ENCODE measurements at regions not wholly inside any gene's neighbourhood (a gene's known extent, or its start where the extent isn't known, plus 50 kb on each side); places are given as distances from the start of the nearest gene placed in this dataset.

- H3K36me3 ChIP-seq (ENCODE audit: low read length) = no peaks in the 10 kb centered on the region
- no peaks in the 10 kb centered on the region for H3K27me3 ChIP-seq (ENCODE audit: low read length)
- no peaks in the 10 kb centered on the region for H3K9me2 ChIP-seq (replicated peaks; ENCODE audit: insufficient read depth, low read length)
- H3K4me3 ChIP-seq (ENCODE audit: insufficient read depth, low read length, poor library complexity, severe bottlenecking) = no peak overlapping the region
- no peaks in the 10 kb centered on the region for H4K20me1 ChIP-seq (ENCODE audit: low read depth, low read length)
- H2AFZ ChIP-seq (ENCODE audit: low read depth, low read length, severe bottlenecking) = no peak overlapping the region
- no peaks in the 10 kb centered on the region for H3K9me3 ChIP-seq (ENCODE audit: insufficient read depth, low read length)
- TF ChIP-seq CTCF (IDR thresholded peaks at IDR 0.05; ENCODE audit: insufficient read depth, low read length, poor library complexity, severe bottlenecking) = no peak
- no peak for TF ChIP-seq EZH2phosphoT487 (conservative IDR thresholded peaks at IDR 0.05; ENCODE audit: low read length)
- no peaks in the 10 kb centered on the region for H3K79me2 ChIP-seq (ENCODE audit: insufficient read depth, low read length)
- no peak overlapping the region for H3K4me2 ChIP-seq (ENCODE audit: low read depth, low read length, poor library complexity, severe bottlenecking)
- no peak overlapping the region for H3K27ac ChIP-seq (ENCODE audit: low read depth, low read length)
- H3K9ac ChIP-seq (ENCODE audit: low read length) = no peak overlapping the region
- H3F3A ChIP-seq (ENCODE audit: insufficient read depth) = no peaks in the 10 kb centered on the region
Measured at GRCh38 chr11:8337130-8337795, 73.6 kb upstream of the LMO1 start.

- no peaks in the 10 kb centered on the region for H3K9me3 ChIP-seq (ENCODE audit: insufficient read depth, low read length)
- no peak for TF ChIP-seq EZH2phosphoT487 (conservative IDR thresholded peaks at IDR 0.05; ENCODE audit: low read length)
Measured at GRCh38 chr11:8336356-8337129, 72.9 kb upstream of the LMO1 start.

GRCh38 chr11:8335683-8336082, 72.0 kb upstream of the LMO1 start:
- H4K20me1 ChIP-seq (ENCODE audit: low read depth, low read length) = no peaks in the 10 kb centered on the region
- H3K27me3 ChIP-seq (ENCODE audit: low read length) = no peaks in the 10 kb centered on the region
- TF ChIP-seq EZH2phosphoT487 (conservative IDR thresholded peaks at IDR 0.05; ENCODE audit: low read length) = no peak
- TF ChIP-seq CTCF (IDR thresholded peaks at IDR 0.05; ENCODE audit: insufficient read depth, low read length, poor library complexity, severe bottlenecking) = no peak
- H2AFZ ChIP-seq (ENCODE audit: low read depth, low read length, severe bottlenecking) = no peak overlapping the region
- H3K4me3 ChIP-seq (ENCODE audit: insufficient read depth, low read length, poor library complexity, severe bottlenecking) = no peak overlapping the region
- H3K9me3 ChIP-seq (ENCODE audit: insufficient read depth, low read length) = no peaks in the 10 kb centered on the region
- no peaks in the 10 kb centered on the region for H3F3A ChIP-seq (ENCODE audit: insufficient read depth)
- H3K79me2 ChIP-seq (ENCODE audit: insufficient read depth, low read length) = no peaks in the 10 kb centered on the region
- no peaks in the 10 kb centered on the region for H3K36me3 ChIP-seq (ENCODE audit: low read length)
- H3K4me2 ChIP-seq (ENCODE audit: low read depth, low read length, poor library complexity, severe bottlenecking) = no peak overlapping the region
- H3K9me2 ChIP-seq (replicated peaks; ENCODE audit: insufficient read depth, low read length) = no peaks in the 10 kb centered on the region
- H3K27ac ChIP-seq (ENCODE audit: low read depth, low read length) = no peak overlapping the region
- H3K9ac ChIP-seq (ENCODE audit: low read length) = no peak overlapping the region

More at GRCh38 chr11:8336356-8337129, 72.9 kb upstream of the LMO1 start:
- Histone ChIP-seq H3K36me3 (ENCODE audit: low read length) (no peaks in the 10 kb centered on the region), H3F3A (ENCODE audit: insufficient read depth) (no peaks in the 10 kb centered on the region), H2AFZ (ENCODE audit: low read depth, low read length, severe bottlenecking) (no peak overlapping the region), H4K20me1 (ENCODE audit: low read depth, low read length) (no peaks in the 10 kb centered on the region), H3K27me3 (ENCODE audit: low read length) (no peaks in the 10 kb centered on the region), H3K27ac (ENCODE audit: low read depth, low read length) (no peak overlapping the region), H3K9ac (ENCODE audit: low read length) (no peak overlapping the region), H3K9me2 (replicated peaks; ENCODE audit: insufficient read depth, low read length) (no peaks in the 10 kb centered on the region), H3K4me2 (ENCODE audit: low read depth, low read length, poor library complexity, severe bottlenecking) (no peak overlapping the region), H3K79me2 (ENCODE audit: insufficient read depth, low read length) (no peaks in the 10 kb centered on the region), H3K4me3 (ENCODE audit: insufficient read depth, low read length, poor library complexity, severe bottlenecking) (no peak overlapping the region)

- no peaks in the 10 kb centered on the region for H3K79me2 ChIP-seq (ENCODE audit: insufficient read depth, low read length)
- no peak overlapping the region for H3K4me3 ChIP-seq (ENCODE audit: insufficient read depth, low read length, poor library complexity, severe bottlenecking)
- H3K36me3 ChIP-seq (ENCODE audit: low read length) = no peaks in the 10 kb centered on the region
- no peaks in the 10 kb centered on the region for H3K27me3 ChIP-seq (ENCODE audit: low read length)
- H4K20me1 ChIP-seq (ENCODE audit: low read depth, low read length) = no peaks in the 10 kb centered on the region
- H2AFZ ChIP-seq (ENCODE audit: low read depth, low read length, severe bottlenecking) = no peak overlapping the region
- H3K9ac ChIP-seq (ENCODE audit: low read length) = no peak overlapping the region
- no peaks in the 10 kb centered on the region for H3K9me2 ChIP-seq (replicated peaks; ENCODE audit: insufficient read depth, low read length)
- no peak for TF ChIP-seq CTCF (IDR thresholded peaks at IDR 0.05; ENCODE audit: insufficient read depth, low read length, poor library complexity, severe bottlenecking)
- H3K27ac ChIP-seq (ENCODE audit: low read depth, low read length) = no peak overlapping the region
- H3K9me3 ChIP-seq (ENCODE audit: insufficient read depth, low read length) = no peaks in the 10 kb centered on the region
- H3F3A ChIP-seq (ENCODE audit: insufficient read depth) = no peaks in the 10 kb centered on the region
- H3K4me2 ChIP-seq (ENCODE audit: low read depth, low read length, poor library complexity, severe bottlenecking) = no peak overlapping the region
Measured at GRCh38 chr11:8335186-8335585, 71.5 kb upstream of the LMO1 start.
